H1 (cell line): ENCODE measurements at regions not wholly inside any gene's neighbourhood (a gene's known extent, or its start where the extent isn't known, plus 50 kb on each side); places are given as distances from the start of the nearest gene placed in this dataset.

ENCODE experiments used
- CTCF ChIA-PET: fragments of 300-600 bp; sonication (Branson Sonifier 250); formaldehyde crosslinking; loops from one replicate; lab custom pipeline; 2021; ENCODE audit not compliant: partially characterized antibody; lab: Charles Lee
- POLR2A ChIA-PET: fragments of 300-600 bp; sonication (Branson Sonifier 250); formaldehyde crosslinking; loops from one replicate; lab custom pipeline; 2021; ENCODE audit warnings: inconsistent platforms; ENCODE audit not compliant: partially characterized antibody; lab: Charles Lee
- DNase-seq, 2 experiments: peaks; one replicate each; pipeline versions ENCODE4 v3.0.0 to v3.0.0-alpha.2; 2010 to 2022; ENCODE audit warnings: low spot score in 2 of 2, low read depth in 1 of 2, mixed read lengths in 1 of 2
- FAIRE-seq: peaks from 2 replicates; lab custom pipeline; 2011; peaks lifted over from hg19 to GRCh38; lab: Jason Lieb, UNC
- H2AFZ ChIP-seq: 2 replicates; pipeline ENCODE4 v1.8.1; 2012; ENCODE audit warnings: low read length, inconsistent platforms
- H2AK5ac ChIP-seq: 2 replicates; pipeline ENCODE4 v1.6.1; 2013; ENCODE audit warnings: low read depth, low read length
- H2BK120ac ChIP-seq: replicated peaks from 2 replicates; pipeline ENCODE3; 2013; ENCODE audit warnings: low read depth, low read length, inconsistent platforms
- H2BK12ac ChIP-seq: 2 replicates; pipeline ENCODE4 v1.6.1; 2013; ENCODE audit warnings: low read depth, low read length
- H2BK15ac ChIP-seq: 2 replicates; pipeline ENCODE4 v1.6.1; 2013; ENCODE audit warnings: low read length
- H2BK20ac ChIP-seq: 2 replicates; pipeline ENCODE4 v1.6.1; 2013; ENCODE audit warnings: low read length
- H2BK5ac ChIP-seq: 2 replicates; pipeline ENCODE4 v1.6.1; 2013; ENCODE audit warnings: low read depth, low read length
- H3K14ac ChIP-seq: 2 replicates; pipeline ENCODE4 v1.6.1; 2013; ENCODE audit warnings: inconsistent platforms; ENCODE audit not compliant: insufficient read length
- H3K18ac ChIP-seq: 2 replicates; pipeline ENCODE4 v1.6.1; 2013; ENCODE audit warnings: low read length; ENCODE audit errors: extremely low read depth
- H3K23ac ChIP-seq: 2 replicates; pipeline ENCODE4 v1.6.1; 2013; ENCODE audit warnings: inconsistent platforms; ENCODE audit not compliant: insufficient read length
- H3K23me2 ChIP-seq: 2 replicates; pipeline ENCODE4 v1.6.1; 2013; ENCODE audit warnings: low read depth, low read length
- H3K27ac ChIP-seq: 2 replicates; pipeline ENCODE4 v1.6.1; 2011; ENCODE audit warnings: low read depth, low read length, inconsistent platforms
- H3K27me3 ChIP-seq, 4 experiments: replicated peaks in 1 of 4; 1 replicate in 1 of 4; 2 replicates in 3 of 4; pipeline versions ENCODE4 v1.6.1 to v1.8.1; 2011 to 2013; ENCODE audit warnings: low read length in 3 of 4, mild to moderate bottlenecking in 3 of 4, inconsistent platforms in 2 of 4, mixed read lengths in 2 of 4, moderate library complexity in 1 of 4; ENCODE audit not compliant: control insufficient read depth in 3 of 4, insufficient read depth in 3 of 4; ENCODE audit errors: extremely low read depth in 1 of 4
- H3K36me3 ChIP-seq, 4 experiments: 2 replicates each; pipeline versions ENCODE4 v1.6.1 to v1.8.1; 2011 to 2013; ENCODE audit warnings: mild to moderate bottlenecking in 4 of 4, low read length in 3 of 4, moderate library complexity in 2 of 4, control low read depth in 1 of 4, inconsistent platforms in 1 of 4; ENCODE audit not compliant: insufficient read depth in 4 of 4, control insufficient read depth in 2 of 4
- H3K4ac ChIP-seq: replicated peaks from 2 replicates; pipeline ENCODE3; 2013; ENCODE audit warnings: low read length, low read depth, mixed read lengths, inconsistent platforms; ENCODE audit not compliant: insufficient read length
- H3K4me1 ChIP-seq, 4 experiments: replicated peaks in 1 of 4; 1 replicate in 1 of 4; 2 replicates in 3 of 4; pipeline versions ENCODE4 v1.6.1 to v1.8.1; 2011 to 2013; ENCODE audit warnings: low read length in 3 of 4, inconsistent platforms in 2 of 4, mixed read lengths in 1 of 4; ENCODE audit not compliant: insufficient read depth in 4 of 4, control insufficient read depth in 3 of 4
- H3K4me2 ChIP-seq, 2 experiments: 2 replicates each; pipeline versions ENCODE4 v1.6.1 to v1.8.1; 2011 to 2013; ENCODE audit warnings: low read depth in 2 of 2, low read length in 2 of 2, control low read depth in 1 of 2, inconsistent platforms in 1 of 2, mild to moderate bottlenecking in 1 of 2; ENCODE audit not compliant: insufficient read depth in 1 of 2
- H3K4me3 ChIP-seq, 4 experiments: fragments of 200-600, 300-600 bp in 1 of 4; sonication (generic), shearing (Covaris generic), sonication (Bioruptor Twin) in 1 of 4; 2 replicates each; pipeline versions ENCODE4 v1.5.1 to v1.8.1; 2011 to 2016; ENCODE audit warnings: low read length in 4 of 4, low read depth in 3 of 4, control low read depth in 2 of 4, inconsistent platforms in 2 of 4, mild to moderate bottlenecking in 2 of 4, mixed read lengths in 1 of 4, moderate library complexity in 1 of 4; ENCODE audit not compliant: insufficient read depth in 2 of 4; ENCODE audit errors: extremely low read depth in 1 of 4
- H3K56ac ChIP-seq: replicated peaks from 2 replicates; pipeline ENCODE3; 2013; ENCODE audit warnings: low read depth, mild to moderate bottlenecking, mixed read lengths, low read length, inconsistent platforms; ENCODE audit not compliant: insufficient read length
- H3K79me1 ChIP-seq: 2 replicates; pipeline ENCODE4 v1.6.1; 2013; ENCODE audit warnings: low read depth, low read length, control low read depth
- H3K79me2 ChIP-seq, 2 experiments: 2 replicates each; pipeline versions ENCODE4 v1.6.1 to v1.8.1; 2012 to 2013; ENCODE audit warnings: low read length in 2 of 2, mild to moderate bottlenecking in 2 of 2, inconsistent platforms in 1 of 2; ENCODE audit not compliant: insufficient read depth in 2 of 2, control insufficient read depth in 1 of 2
- H3K9ac ChIP-seq, 4 experiments: replicated peaks in 1 of 4; 1 replicate in 1 of 4; 2 replicates in 3 of 4; pipeline versions ENCODE4 v1.6.1 to v1.8.1; 2011 to 2013; ENCODE audit warnings: low read depth in 3 of 4, low read length in 3 of 4, control low read depth in 2 of 4, mild to moderate bottlenecking in 2 of 4, moderate library complexity in 2 of 4, inconsistent platforms in 1 of 4; ENCODE audit errors: extremely low read depth in 1 of 4
- H3K9me3 ChIP-seq, 2 experiments: 2 replicates each; pipeline versions ENCODE4 v1.6.1 to v1.8.1; 2012 to 2013; ENCODE audit warnings: mild to moderate bottlenecking in 2 of 2, moderate library complexity in 2 of 2, control low read depth in 1 of 2, inconsistent platforms in 1 of 2, low read depth in 1 of 2, low read length in 1 of 2, mixed read lengths in 1 of 2; ENCODE audit not compliant: insufficient read depth in 2 of 2
- H4K20me1 ChIP-seq, 2 experiments: replicated peaks in 1 of 2; 2 replicates each; pipeline versions ENCODE3 to v1.8.1; 2011 to 2013; ENCODE audit warnings: inconsistent platforms in 2 of 2, low read length in 2 of 2, mild to moderate bottlenecking in 1 of 2; ENCODE audit not compliant: insufficient read depth in 2 of 2, control insufficient read depth in 1 of 2
- H4K5ac ChIP-seq: 2 replicates; pipeline ENCODE4 v1.6.1; 2013; ENCODE audit warnings: low read length, low read depth, mixed read lengths, inconsistent platforms; ENCODE audit not compliant: insufficient read length
- H4K8ac ChIP-seq: 2 replicates; pipeline ENCODE4 v1.8.0; 2013; ENCODE audit warnings: mild to moderate bottlenecking, moderate library complexity, low read length, inconsistent platforms; ENCODE audit not compliant: insufficient read depth; ENCODE audit errors: extremely low read depth
- H4K91ac ChIP-seq: replicated peaks from 2 replicates; pipeline ENCODE3; 2013; ENCODE audit warnings: low read length, mixed read lengths, inconsistent platforms; ENCODE audit not compliant: insufficient read length
- BACH1 ChIP-seq: IDR thresholded peaks from 2 replicates; pipeline ENCODE4 v1.6.1; 2012; ENCODE audit warnings: low read length, improper control_type of control experiment
- CBX5 ChIP-seq: fragments of 300-800, 300-1000 bp; sonication (generic); IDR thresholded peaks from 2 replicates; pipeline ENCODE4 v1.7.1; 2016; ENCODE audit warnings: antibody characterized with exemption, low read length, low read depth
- CTBP2 ChIP-seq: IDR thresholded peaks from 2 replicates; pipeline ENCODE4 v1.7.0; 2011; ENCODE audit warnings: borderline replicate concordance, mild to moderate bottlenecking, moderate library complexity, mixed read lengths, low read length; ENCODE audit not compliant: insufficient read depth, insufficient read length
- JUND ChIP-seq: IDR thresholded peaks from 2 replicates; pipeline ENCODE4 v1.6.1; 2011; ENCODE audit warnings: mild to moderate bottlenecking, improper control_type of control experiment, low read length
- MAFK ChIP-seq: IDR thresholded peaks from 2 replicates; pipeline ENCODE4 v1.6.1; 2012; ENCODE audit warnings: low read depth, mild to moderate bottlenecking, improper control_type of control experiment, low read length
- NANOG ChIP-seq: IDR thresholded peaks from 2 replicates; pipeline ENCODE4 v1.6.1; 2011; ENCODE audit warnings: low read length, low read depth, mild to moderate bottlenecking, inconsistent platforms; ENCODE audit not compliant: insufficient read depth, poor library complexity, severe bottlenecking
- SAP30 ChIP-seq: fragments of 300-600 bp; sonication (generic); IDR thresholded peaks from 2 replicates; pipeline ENCODE4 v1.7.1; 2012; ENCODE audit warnings: low read length, moderate library complexity, mild to moderate bottlenecking, inconsistent platforms; ENCODE audit not compliant: insufficient read depth, insufficient replicate concordance
- SIRT6 ChIP-seq: IDR thresholded peaks from one replicate; pipeline ENCODE4 v1.7.1; 2012; ENCODE audit warnings: low read length, inconsistent platforms
- SIX5 ChIP-seq: IDR thresholded peaks from 2 replicates; pipeline ENCODE4 v1.6.1; 2011; ENCODE audit warnings: mild to moderate bottlenecking, low read depth, low read length
- SRF ChIP-seq: IDR thresholded peaks from 2 replicates; pipeline ENCODE4 v1.6.1; 2011; ENCODE audit warnings: mild to moderate bottlenecking, low read depth, low read length, moderate library complexity
- TEAD4 ChIP-seq: IDR thresholded peaks from 2 replicates; pipeline ENCODE4 v1.6.1; 2012; ENCODE audit warnings: low read depth, low read length, inconsistent platforms, mixed read lengths
- ZNF274 ChIP-seq: IDR thresholded peaks from 2 replicates; pipeline ENCODE4 v1.7.0; 2012; ENCODE audit warnings: low read length, borderline replicate concordance; ENCODE audit errors: extremely low read depth
- WGBS, 2 experiments: shearing (Covaris generic) in 1 of 2; methylation state at CpG; one replicate each; pipeline versions ENCODE4 v1.1.6 to v1.1.7; 2013 to 2015; ENCODE audit warnings: low lambda C conversion rate in 2 of 2, mixed read lengths in 2 of 2, inconsistent platforms in 1 of 2, low coverage in 1 of 2, missing lambda C conversion rate in 1 of 2; ENCODE audit not compliant: insufficient replicate concordance in 2 of 2, insufficient coverage in 1 of 2, insufficient read length in 1 of 2; ENCODE audit errors: extremely low coverage in 1 of 2, missing lambda C conversion rate in 1 of 2; 5-methylcytosine and 5-hydroxymethylcytosine counted together
- TF ChIP-seq, protein P1 (sequence below): IDR thresholded peaks from 2 replicates; pipeline ENCODE4 v1.6.1; 2011; ENCODE audit warnings: low read length, improper control_type of control experiment

DNA sequence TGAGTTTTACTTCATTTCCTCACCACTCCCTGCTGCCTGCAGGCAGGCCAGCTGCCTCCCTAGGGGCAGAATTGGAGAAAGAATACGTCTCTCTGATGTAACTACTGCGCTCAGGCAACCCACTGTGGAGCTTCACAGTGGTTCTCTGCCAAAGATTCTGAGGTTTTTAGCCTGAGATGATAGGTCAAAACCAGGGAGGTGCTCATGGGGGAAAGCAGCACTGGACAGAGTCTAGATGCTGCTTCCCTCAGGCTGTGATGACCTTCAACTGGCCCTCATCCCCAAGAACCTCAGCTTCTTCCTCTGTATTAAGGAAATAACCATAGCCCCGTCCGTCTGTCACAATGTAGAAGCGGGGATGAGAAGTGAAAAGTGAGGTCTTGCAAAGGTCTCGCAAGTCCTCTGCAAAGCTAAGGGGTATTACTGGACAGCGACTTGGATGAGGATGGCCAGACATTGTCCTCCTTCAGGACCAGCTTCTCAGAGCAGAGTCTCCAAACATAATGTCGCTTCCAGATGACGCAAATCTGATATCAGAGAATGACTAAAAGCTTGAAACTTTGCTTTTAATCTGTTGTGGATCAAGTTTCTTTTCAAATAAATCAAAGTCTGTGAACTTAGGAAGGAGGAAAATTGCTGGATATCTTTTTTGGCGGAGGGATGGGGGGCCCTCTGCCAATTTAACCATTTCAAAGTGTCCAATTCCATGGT is 65.9 kb upstream of the ATP5PO start:
- WGBS, 2 experiments = 89% methylated on average over 10 of the region's 10 CpGs; no CpG with 5 or more reads in 1 of the 2 experiments
- TF ChIP-seq NANOG = no peak
- TF ChIP-seq CTBP2 = no peak
- TF ChIP-seq, protein P1, sequence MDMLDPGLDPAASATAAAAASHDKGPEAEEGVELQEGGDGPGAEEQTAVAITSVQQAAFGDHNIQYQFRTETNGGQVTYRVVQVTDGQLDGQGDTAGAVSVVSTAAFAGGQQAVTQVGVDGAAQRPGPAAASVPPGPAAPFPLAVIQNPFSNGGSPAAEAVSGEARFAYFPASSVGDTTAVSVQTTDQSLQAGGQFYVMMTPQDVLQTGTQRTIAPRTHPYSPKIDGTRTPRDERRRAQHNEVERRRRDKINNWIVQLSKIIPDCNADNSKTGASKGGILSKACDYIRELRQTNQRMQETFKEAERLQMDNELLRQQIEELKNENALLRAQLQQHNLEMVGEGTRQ = no peak
- TF ChIP-seq BACH1 = no peak
- no peak for TF ChIP-seq MAFK
- no peak for TF ChIP-seq SAP30
- TF ChIP-seq JUND = no peak
- TF ChIP-seq SRF = no peak
- TF ChIP-seq ZNF274 = no peak
- no peak for TF ChIP-seq CBX5
- no peak for TF ChIP-seq SIX5
- no peak for TF ChIP-seq TEAD4
- no peak for TF ChIP-seq SIRT6

More for the DNA sequence above, 65.9 kb upstream of the ATP5PO start:
- Histone ChIP-seq H2BK12ac (no peak overlapping the region), H2AK5ac (no peak overlapping the region), H4K5ac (no peak overlapping the region), H2BK120ac (no peak overlapping the region), H3K4me2 (no peak overlapping the region), H2AFZ (no peak overlapping the region), H3K18ac (no peak overlapping the region), H2BK5ac (no peak overlapping the region), H3K4me1 (peaks cover 0 to 2% (median under 1%) of the 10 kb centered on the region in 4 experiments; a peak in 6 of 7 replicates), H3K23me2 (peaks cover 6% of the 10 kb centered on the region; the same call in 1 of the 2 replicates), H2BK15ac (no peak overlapping the region), H3K23ac (no peak overlapping the region), H4K20me1 (peaks cover 0 to 6% of the 10 kb centered on the region in 2 experiments), H4K91ac (no peak overlapping the region), H3K56ac (no peak overlapping the region), H3K27ac (no peak overlapping the region), H3K14ac (no peak overlapping the region), H3K9ac (no peak overlapping the region), H3K79me2 (no peaks in the 10 kb centered on the region), H3K4me3 (no peak overlapping the region), H3K79me1 (no peaks in the 10 kb centered on the region), H3K9me3 (no peaks in the 10 kb centered on the region), H2BK20ac (no peak overlapping the region), H3K27me3 (no peaks in the 10 kb centered on the region), H3K4ac (no peak overlapping the region), H3K36me3 (no peaks in the 10 kb centered on the region; a peak in 1 of 8 replicates), H4K8ac (no peak overlapping the region)
- ChIA-PET CTCF (no interaction called here), POLR2A (interaction anchor here (1.1 kb wide), 2 partner anchors 8 to 18 kb away, joined by 3 read pairs; no protein-coding TSS in a partner anchor)
- DNase-seq (no peak), FAIRE-seq (no peak)
